SU-DHL-6 (cell line): ENCODE measurements at regions not wholly inside any gene's neighbourhood (a gene's known extent, or its start where the extent isn't known, plus 50 kb on each side); places are given as distances from the start of the nearest gene placed in this dataset.

ENCODE experiments used
- EZH2phosphoT487 ChIP-seq: fragments of 200-600 bp; sonication (generic), shearing (Covaris generic); conservative IDR thresholded peaks from 2 replicates; pipeline ENCODE4 v1.6.1; 2018; ENCODE audit warnings: mild to moderate bottlenecking, antibody characterized with exemption, low read length, moderate library complexity, mixed read lengths
- TF ChIP-seq, protein P1 (sequence below): fragments of 200-600 bp; sonication (generic); IDR thresholded peaks from one replicate; pipeline ENCODE4 v1.5.1; 2017; ENCODE audit warnings: antibody characterized with exemption, mild to moderate bottlenecking, low read length, moderate library complexity; ENCODE audit not compliant: insufficient read depth, poor library complexity, severe bottlenecking

DNA sequence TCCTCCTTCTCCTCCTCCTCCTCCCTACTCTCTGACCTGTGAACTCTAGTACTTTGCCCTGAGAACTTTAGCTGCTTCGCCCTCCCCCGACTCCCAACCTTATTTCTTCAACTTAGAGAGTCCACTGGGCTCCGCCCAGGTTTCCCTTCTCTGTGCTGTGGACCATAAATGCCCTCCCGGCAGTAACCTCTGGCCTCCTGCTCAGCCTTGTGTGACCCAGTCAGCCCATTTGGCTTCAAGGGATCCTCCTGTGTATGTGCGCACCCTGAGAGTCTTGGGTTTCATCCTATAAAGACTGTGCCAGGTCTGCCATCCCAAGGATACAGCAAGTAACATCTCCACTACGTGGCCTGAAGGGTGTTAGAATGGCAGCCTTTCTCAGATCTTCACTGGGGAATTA is 275.6 kb upstream of the C16orf82 start:
- TF ChIP-seq, protein P1, sequence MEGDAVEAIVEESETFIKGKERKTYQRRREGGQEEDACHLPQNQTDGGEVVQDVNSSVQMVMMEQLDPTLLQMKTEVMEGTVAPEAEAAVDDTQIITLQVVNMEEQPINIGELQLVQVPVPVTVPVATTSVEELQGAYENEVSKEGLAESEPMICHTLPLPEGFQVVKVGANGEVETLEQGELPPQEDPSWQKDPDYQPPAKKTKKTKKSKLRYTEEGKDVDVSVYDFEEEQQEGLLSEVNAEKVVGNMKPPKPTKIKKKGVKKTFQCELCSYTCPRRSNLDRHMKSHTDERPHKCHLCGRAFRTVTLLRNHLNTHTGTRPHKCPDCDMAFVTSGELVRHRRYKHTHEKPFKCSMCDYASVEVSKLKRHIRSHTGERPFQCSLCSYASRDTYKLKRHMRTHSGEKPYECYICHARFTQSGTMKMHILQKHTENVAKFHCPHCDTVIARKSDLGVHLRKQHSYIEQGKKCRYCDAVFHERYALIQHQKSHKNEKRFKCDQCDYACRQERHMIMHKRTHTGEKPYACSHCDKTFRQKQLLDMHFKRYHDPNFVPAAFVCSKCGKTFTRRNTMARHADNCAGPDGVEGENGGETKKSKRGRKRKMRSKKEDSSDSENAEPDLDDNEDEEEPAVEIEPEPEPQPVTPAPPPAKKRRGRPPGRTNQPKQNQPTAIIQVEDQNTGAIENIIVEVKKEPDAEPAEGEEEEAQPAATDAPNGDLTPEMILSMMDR, result no peak
- no peak for TF ChIP-seq EZH2phosphoT487
